ENCODE measurements at regions not wholly inside any gene's neighbourhood (a gene's known extent, or its start where the extent isn't known, plus 50 kb on each side); places are given as distances from the start of the nearest gene placed in this dataset.

DNA sequence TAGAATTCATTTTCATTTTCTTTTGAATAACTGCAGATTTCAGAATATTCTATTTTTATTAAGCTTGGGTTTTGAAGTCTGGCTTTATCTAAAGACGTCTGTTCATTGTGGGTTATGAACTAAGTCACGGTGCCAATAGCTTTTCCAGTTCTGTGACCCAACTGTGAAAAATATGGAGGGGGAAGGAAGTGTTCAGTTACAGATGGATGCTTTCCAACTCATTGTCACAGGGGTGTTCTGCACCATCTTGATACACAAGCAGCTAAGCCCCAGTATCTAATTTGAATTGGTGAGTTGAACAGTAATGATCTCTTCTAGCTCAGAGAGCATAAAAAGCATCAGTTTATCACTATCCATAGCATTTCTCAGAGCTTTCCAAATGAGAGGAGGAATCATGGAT lies 710.6 kb downstream of the EDEM1 start:
- TF ChIP-seq, protein P1, sequence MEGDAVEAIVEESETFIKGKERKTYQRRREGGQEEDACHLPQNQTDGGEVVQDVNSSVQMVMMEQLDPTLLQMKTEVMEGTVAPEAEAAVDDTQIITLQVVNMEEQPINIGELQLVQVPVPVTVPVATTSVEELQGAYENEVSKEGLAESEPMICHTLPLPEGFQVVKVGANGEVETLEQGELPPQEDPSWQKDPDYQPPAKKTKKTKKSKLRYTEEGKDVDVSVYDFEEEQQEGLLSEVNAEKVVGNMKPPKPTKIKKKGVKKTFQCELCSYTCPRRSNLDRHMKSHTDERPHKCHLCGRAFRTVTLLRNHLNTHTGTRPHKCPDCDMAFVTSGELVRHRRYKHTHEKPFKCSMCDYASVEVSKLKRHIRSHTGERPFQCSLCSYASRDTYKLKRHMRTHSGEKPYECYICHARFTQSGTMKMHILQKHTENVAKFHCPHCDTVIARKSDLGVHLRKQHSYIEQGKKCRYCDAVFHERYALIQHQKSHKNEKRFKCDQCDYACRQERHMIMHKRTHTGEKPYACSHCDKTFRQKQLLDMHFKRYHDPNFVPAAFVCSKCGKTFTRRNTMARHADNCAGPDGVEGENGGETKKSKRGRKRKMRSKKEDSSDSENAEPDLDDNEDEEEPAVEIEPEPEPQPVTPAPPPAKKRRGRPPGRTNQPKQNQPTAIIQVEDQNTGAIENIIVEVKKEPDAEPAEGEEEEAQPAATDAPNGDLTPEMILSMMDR (conservative IDR thresholded peaks at IDR 0.05; ENCODE audit: low read length), result no peak
- TF ChIP-seq EZH2phosphoT487 (IDR thresholded peaks at IDR 0.05; ENCODE audit: borderline replicate concordance, low read depth, low read length), result no peak

All from OCI-LY7 (cell line).